Liver (tissue), 7 donors: ENCODE measurements at regions not wholly inside any gene's neighbourhood (a gene's known extent, or its start where the extent isn't known, plus 50 kb on each side); places are given as distances from the start of the nearest gene placed in this dataset.

ENCODE experiments used
- DNase-seq: peaks from one replicate; pipeline ENCODE4 v3.0.0-alpha.2; 2017; ENCODE audit warnings: low spot score
- H3K27ac ChIP-seq, 2 donors: one replicate each; pipeline ENCODE4 v1.7.0; 2013; ENCODE audit warnings: inconsistent platforms in 2 of 2, low read length in 2 of 2, control low read depth in 1 of 2, low read depth in 1 of 2, mild to moderate bottlenecking in 1 of 2
- H3K27me3 ChIP-seq, 4 donors: one replicate each; pipeline versions ENCODE4 v1.6.1 to v1.7.0; 2013; ENCODE audit warnings: low read length in 3 of 4, inconsistent platforms in 1 of 4, mild to moderate bottlenecking in 1 of 4, moderate library complexity in 1 of 4; ENCODE audit not compliant: control insufficient read depth in 4 of 4, insufficient read depth in 4 of 4
- H3K36me3 ChIP-seq, 4 donors: one replicate each; pipeline versions ENCODE4 v1.6.1 to v1.7.0; 2013; ENCODE audit warnings: low read length in 3 of 4, mild to moderate bottlenecking in 3 of 4, low read depth in 1 of 4, moderate library complexity in 1 of 4; ENCODE audit not compliant: control insufficient read depth in 4 of 4, insufficient read depth in 3 of 4
- H3K4me1 ChIP-seq, 4 donors: one replicate each; pipeline versions ENCODE4 v1.6.1 to v1.7.0; 2013; ENCODE audit warnings: low read length in 3 of 4, mild to moderate bottlenecking in 3 of 4, moderate library complexity in 1 of 4; ENCODE audit not compliant: control insufficient read depth in 4 of 4, insufficient read depth in 4 of 4
- H3K4me3 ChIP-seq, 3 donors: one replicate each; pipeline versions ENCODE4 v1.6.1 to v1.7.0; 2013; ENCODE audit warnings: low read length in 3 of 3, control low read depth in 1 of 3, low read depth in 1 of 3, mild to moderate bottlenecking in 1 of 3
- H3K9ac ChIP-seq, 2 donors: one replicate each; pipeline ENCODE4 v1.7.0; 2013; ENCODE audit warnings: low read length in 2 of 2, mild to moderate bottlenecking in 2 of 2, moderate library complexity in 2 of 2, control low read depth in 1 of 2, low read depth in 1 of 2
- H3K9me3 ChIP-seq, 4 donors: one replicate each; pipeline versions ENCODE4 v1.6.1 to v1.7.0; 2013; ENCODE audit warnings: low read length in 3 of 4; ENCODE audit not compliant: control insufficient read depth in 4 of 4
- EGR1 ChIP-seq, 2 donors: IDR thresholded peaks; 2 replicates each; pipeline ENCODE4 v1.6.1; 2016 to 2018; ENCODE audit warnings: antibody characterized with exemption in 2 of 2, low read depth in 2 of 2
- FOXA1 ChIP-seq: IDR thresholded peaks from 2 replicates; pipeline ENCODE4 v1.6.1; 2016; ENCODE audit warnings: antibody characterized with exemption
- FOXA2 ChIP-seq: IDR thresholded peaks from 2 replicates; pipeline ENCODE4 v1.6.1; 2016; ENCODE audit warnings: antibody characterized with exemption
- HNF4G ChIP-seq: IDR thresholded peaks from 2 replicates; pipeline ENCODE4 v1.6.1; 2016; ENCODE audit warnings: antibody characterized with exemption
- MAX ChIP-seq: IDR thresholded peaks from 2 replicates; pipeline ENCODE4 v1.6.1; 2016; ENCODE audit warnings: antibody characterized with exemption
- NR2F2 ChIP-seq: IDR thresholded peaks from 2 replicates; pipeline ENCODE4 v1.6.1; 2016; ENCODE audit warnings: antibody characterized with exemption
- RAD21 ChIP-seq, 2 donors: IDR thresholded peaks; 2 replicates each; pipeline ENCODE4 v1.6.1; 2016; ENCODE audit warnings: antibody characterized with exemption in 2 of 2, mild to moderate bottlenecking in 2 of 2
- REST ChIP-seq: IDR thresholded peaks from 2 replicates; pipeline ENCODE4 v1.6.1; 2016; ENCODE audit warnings: antibody characterized with exemption, mild to moderate bottlenecking
- RXRA ChIP-seq, 2 donors: IDR thresholded peaks; 2 replicates each; pipeline ENCODE4 v1.6.1; 2017 to 2018; ENCODE audit warnings: antibody characterized with exemption in 2 of 2, mild to moderate bottlenecking in 1 of 2
- SP1 ChIP-seq: IDR thresholded peaks from 2 replicates; pipeline ENCODE4 v1.6.1; 2018; ENCODE audit warnings: antibody characterized with exemption, mild to moderate bottlenecking
- WGBS: extraction: QIAGEN DNeasy Blood & Tissue Kit; methylation state at CpG from one replicate; pipeline ENCODE4 v1.1.7; 2013; 5-methylcytosine and 5-hydroxymethylcytosine counted together
- TF ChIP-seq, protein P1 (sequence below): IDR thresholded peaks from 2 replicates; pipeline ENCODE4 v1.6.1; 2016; ENCODE audit warnings: antibody characterized with exemption
- donor health status: healthy.
- donor health status: healthy.
- donor health status: healthy.
- donor health status: healthy.

GRCh38 chr14:25508845-25509244 lies 458.9 kb upstream of the STXBP6 start:
- no peaks in the 10 kb centered on the region for H3K27me3 ChIP-seq
- no peak overlapping the region for H3K9ac ChIP-seq
- H3K4me1 ChIP-seq, result no peaks in the 10 kb centered on the region
- WGBS, result 82% methylated on average over 2 of the region's 2 CpGs
- H3K9me3 ChIP-seq, result no peaks in the 10 kb centered on the region
- DNase-seq, result no peak
- H3K4me3 ChIP-seq, result no peak overlapping the region
- TF ChIP-seq, protein P1, sequence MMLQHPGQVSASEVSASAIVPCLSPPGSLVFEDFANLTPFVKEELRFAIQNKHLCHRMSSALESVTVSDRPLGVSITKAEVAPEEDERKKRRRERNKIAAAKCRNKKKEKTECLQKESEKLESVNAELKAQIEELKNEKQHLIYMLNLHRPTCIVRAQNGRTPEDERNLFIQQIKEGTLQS, result no peak
- TF ChIP-seq NR2F2 (no peak), EGR1 (IDR thresholded peaks at IDR 0.05; ENCODE audit: low read depth in 2 of 2) (no peak), HNF4G (no peak), RAD21 (IDR thresholded peaks at IDR 0.05) (no peak)
- no peak overlapping the region for H3K27ac ChIP-seq
- H3K36me3 ChIP-seq, result no peaks in the 10 kb centered on the region

DNA sequence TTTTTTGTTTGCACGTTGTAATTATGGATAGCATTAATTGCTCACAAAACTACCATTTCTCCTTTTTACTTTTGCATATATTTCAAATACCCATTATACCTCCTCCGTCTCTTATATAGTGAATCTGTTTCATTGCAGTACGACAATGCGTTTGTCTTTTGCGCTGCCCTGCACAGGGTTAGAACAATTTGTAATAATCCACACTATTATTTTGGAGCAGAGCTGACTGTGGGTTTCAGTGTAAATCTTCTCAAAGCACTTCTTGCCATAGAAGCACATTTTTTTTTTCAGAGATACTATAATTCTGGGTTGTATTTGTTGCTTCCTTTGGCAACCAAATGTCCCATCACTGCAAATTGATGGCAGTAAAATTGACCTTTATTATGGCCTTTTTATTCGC lies 451.8 kb upstream of the STXBP6 start:
- Histone ChIP-seq H3K4me1 (no peaks in the 10 kb centered on the region), H3K27ac (no peak overlapping the region), H3K4me3 (no peak overlapping the region), H3K9ac (no peak overlapping the region), H3K27me3 (no peaks in the 10 kb centered on the region), H3K36me3 (no peaks in the 10 kb centered on the region), H3K9me3 (no peaks in the 10 kb centered on the region)
- TF ChIP-seq RAD21 (IDR thresholded peaks at IDR 0.05) (no peak), FOXA1 (no peak), FOXA2 (no peak), SP1 (no peak)
- DNase-seq, result no peak
- 82% methylated on average over 6 of the region's 6 CpGs for WGBS

GRCh38 chr14:25488961-25489360 lies 439.0 kb upstream of the STXBP6 start:
- H3K36me3 ChIP-seq, result no peaks in the 10 kb centered on the region
- 79% methylated on average over 3 of the region's 3 CpGs for WGBS

More at GRCh38 chr14:25488961-25489360, 439.0 kb upstream of the STXBP6 start:
- Histone ChIP-seq H3K9me3 (no peaks in the 10 kb centered on the region), H3K27me3 (peaks cover 0 to 3% (median 0%) of the 10 kb centered on the region in 4 donors), H3K9ac (no peak overlapping the region), H3K4me1 (no peaks in the 10 kb centered on the region), H3K27ac (no peak overlapping the region), H3K4me3 (no peak overlapping the region)
- no peak for TF ChIP-seq RXRA (IDR thresholded peaks at IDR 0.05)
- TF ChIP-seq REST, result no peak
- no peak for TF ChIP-seq MAX
- DNase-seq, result no peak
